Activated naive CD8-positive, alpha-beta T cell treated with anti-CD3 and anti-CD28 coated beads, Interleukin-2, amount 50 U/mL, for 24 hours (primary cell): ENCODE measurements at regions not wholly inside any gene's neighbourhood (a gene's known extent, or its start where the extent isn't known, plus 50 kb on each side); places are given as distances from the start of the nearest gene placed in this dataset.

Experiments
- ATAC-seq: fragments of 150-1000 bp; cut with Tn5 transposase; one replicate; pipeline ENCODE4 v1.10.0; 2021
- DNase-seq: peaks from one replicate; pipeline ENCODE4 v3.0.0; 2021
- H3K27ac Mint-ChIP-seq: one replicate; pipeline ENCODE4 v1.8.0; 2021; ENCODE audit warnings: mild to moderate bottlenecking, mixed read lengths
- H3K27me3 Mint-ChIP-seq: one replicate; pipeline ENCODE4 v1.8.0; 2021; ENCODE audit warnings: mixed read lengths
- H3K36me3 Mint-ChIP-seq: one replicate; pipeline ENCODE4 v1.8.0; 2021; ENCODE audit warnings: low read depth, mixed read lengths
- H3K4me1 Mint-ChIP-seq: one replicate; pipeline ENCODE4 v1.8.0; 2021; ENCODE audit warnings: mixed read lengths
- H3K4me3 Mint-ChIP-seq: one replicate; pipeline ENCODE4 v1.8.0; 2021; ENCODE audit warnings: mild to moderate bottlenecking, moderate library complexity, mixed read lengths
- H3K9me3 Mint-ChIP-seq: one replicate; pipeline ENCODE4 v1.8.0; 2021; ENCODE audit warnings: mixed read lengths

GRCh38 chr11:27196203-27196897, 155.7 kb downstream of the BBOX1 start:
- no peak for DNase-seq
- Mint-ChIP-seq H3K9me3 (no peaks in the 10 kb centered on the region), H3K4me3 (no peak overlapping the region), H3K36me3 (no peaks in the 10 kb centered on the region), H3K4me1 (no peaks in the 10 kb centered on the region), H3K27me3 (peaks cover 4% of the 10 kb centered on the region), H3K27ac (no peak overlapping the region)
- no peak for ATAC-seq

GRCh38 chr11:27195837-27196202, 155.2 kb downstream of the BBOX1 start:
- H3K4me3 Mint-ChIP-seq = no peak overlapping the region
- peaks cover 6% of the 10 kb centered on the region for H3K27me3 Mint-ChIP-seq
- H3K27ac Mint-ChIP-seq = no peak overlapping the region
- no peaks in the 10 kb centered on the region for H3K4me1 Mint-ChIP-seq
- ATAC-seq (no peak), DNase-seq (no peak)
- H3K9me3 Mint-ChIP-seq = no peaks in the 10 kb centered on the region
- no peaks in the 10 kb centered on the region for H3K36me3 Mint-ChIP-seq

GRCh38 chr11:27194976-27195375, 154.4 kb downstream of the BBOX1 start:
- Mint-ChIP-seq H3K4me3 (no peak overlapping the region), H3K9me3 (no peaks in the 10 kb centered on the region), H3K27ac (no peak overlapping the region), H3K4me1 (no peaks in the 10 kb centered on the region), H3K36me3 (no peaks in the 10 kb centered on the region), H3K27me3 (peaks cover 10% of the 10 kb centered on the region)
- ATAC-seq = no peak
- DNase-seq = no peak

GRCh38 chr11:27193434-27194225, 153.0 kb downstream of the BBOX1 start:
- Mint-ChIP-seq H3K27me3 (peaks cover 12% of the 10 kb centered on the region), H3K36me3 (no peaks in the 10 kb centered on the region), H3K9me3 (no peaks in the 10 kb centered on the region), H3K27ac (no peak overlapping the region), H3K4me3 (no peak overlapping the region), H3K4me1 (no peaks in the 10 kb centered on the region)
- DNase-seq = no peak
- ATAC-seq = no peak

GRCh38 chr11:27192184-27192583, 151.6 kb downstream of the BBOX1 start:
- Mint-ChIP-seq H3K27me3 (peaks cover 18% of the 10 kb centered on the region), H3K27ac (no peak overlapping the region), H3K4me3 (no peak overlapping the region), H3K4me1 (no peaks in the 10 kb centered on the region), H3K9me3 (no peaks in the 10 kb centered on the region), H3K36me3 (no peaks in the 10 kb centered on the region)
- ATAC-seq (no peak), DNase-seq (no peak)

GRCh38 chr11:27191639-27192038, 151.0 kb downstream of the BBOX1 start:
- ATAC-seq (no peak), DNase-seq (no peak)
- no peaks in the 10 kb centered on the region for H3K36me3 Mint-ChIP-seq
- H3K27me3 Mint-ChIP-seq = peaks cover 18% of the 10 kb centered on the region
- no peak overlapping the region for H3K27ac Mint-ChIP-seq
- H3K9me3 Mint-ChIP-seq = no peaks in the 10 kb centered on the region
- H3K4me1 Mint-ChIP-seq = no peaks in the 10 kb centered on the region
- H3K4me3 Mint-ChIP-seq = no peak overlapping the region

GRCh38 chr11:27188696-27189095, 148.1 kb downstream of the BBOX1 start:
- no peaks in the 10 kb centered on the region for H3K4me1 Mint-ChIP-seq
- no peak overlapping the region for H3K4me3 Mint-ChIP-seq
- no peak overlapping the region for H3K27ac Mint-ChIP-seq
- H3K9me3 Mint-ChIP-seq = no peaks in the 10 kb centered on the region
- H3K36me3 Mint-ChIP-seq = no peaks in the 10 kb centered on the region
- no peak for DNase-seq
- H3K27me3 Mint-ChIP-seq = peaks cover 16% of the 10 kb centered on the region
- ATAC-seq = no peak

GRCh38 chr11:27187848-27188621, 147.4 kb downstream of the BBOX1 start:
- Mint-ChIP-seq H3K9me3 (no peaks in the 10 kb centered on the region), H3K4me1 (no peaks in the 10 kb centered on the region), H3K27ac (no peak overlapping the region), H3K4me3 (no peak overlapping the region), H3K27me3 (peaks cover 14% of the 10 kb centered on the region), H3K36me3 (no peaks in the 10 kb centered on the region)
- ATAC-seq (no peak), DNase-seq (no peak)

- H3K27ac Mint-ChIP-seq = no peak overlapping the region
- no peak overlapping the region for H3K4me3 Mint-ChIP-seq
- DNase-seq (no peak), ATAC-seq (no peak)
- no peaks in the 10 kb centered on the region for H3K36me3 Mint-ChIP-seq
- H3K27me3 Mint-ChIP-seq = peaks cover 14% of the 10 kb centered on the region
- no peaks in the 10 kb centered on the region for H3K9me3 Mint-ChIP-seq
- H3K4me1 Mint-ChIP-seq = no peaks in the 10 kb centered on the region
Measured at GRCh38 chr11:27187075-27187847, 146.6 kb downstream of the BBOX1 start.

GRCh38 chr11:27186580-27186979, 146.0 kb downstream of the BBOX1 start:
- Mint-ChIP-seq H3K27ac (no peak overlapping the region), H3K4me3 (no peak overlapping the region), H3K4me1 (no peaks in the 10 kb centered on the region), H3K27me3 (peaks cover 14% of the 10 kb centered on the region), H3K36me3 (no peaks in the 10 kb centered on the region), H3K9me3 (no peaks in the 10 kb centered on the region)
- ATAC-seq (no peak), DNase-seq (no peak)

- no peak overlapping the region for H3K4me3 Mint-ChIP-seq
- H3K9me3 Mint-ChIP-seq = no peaks in the 10 kb centered on the region
- H3K27me3 Mint-ChIP-seq = peaks cover 10% of the 10 kb centered on the region
- no peaks in the 10 kb centered on the region for H3K4me1 Mint-ChIP-seq
- no peak overlapping the region for H3K27ac Mint-ChIP-seq
- DNase-seq (no peak), ATAC-seq (no peak)
- no peaks in the 10 kb centered on the region for H3K36me3 Mint-ChIP-seq
Measured at GRCh38 chr11:27184458-27185312, 144.1 kb downstream of the BBOX1 start.

- Mint-ChIP-seq H3K9me3 (no peaks in the 10 kb centered on the region), H3K4me3 (no peak overlapping the region), H3K4me1 (no peaks in the 10 kb centered on the region), H3K27ac (no peak overlapping the region), H3K27me3 (peaks cover 10% of the 10 kb centered on the region), H3K36me3 (no peaks in the 10 kb centered on the region)
- ATAC-seq (no peak), DNase-seq (peak; percentile 26)
Measured at GRCh38 chr11:27183672-27184457, 143.2 kb downstream of the BBOX1 start.

- ATAC-seq (no peak), DNase-seq (no peak)
- Mint-ChIP-seq H3K4me1 (no peaks in the 10 kb centered on the region), H3K27me3 (peaks cover 2% of the 10 kb centered on the region), H3K9me3 (no peaks in the 10 kb centered on the region), H3K4me3 (no peak overlapping the region), H3K36me3 (no peaks in the 10 kb centered on the region), H3K27ac (no peak overlapping the region)
Measured at GRCh38 chr11:27179334-27179733, 138.7 kb downstream of the BBOX1 start.
